ENCODE measurements at regions not wholly inside any gene's neighbourhood (a gene's known extent, or its start where the extent isn't known, plus 50 kb on each side); places are given as distances from the start of the nearest gene placed in this dataset.

GRCh38 chr15:81575436-81576123, 201.6 kb upstream of the TMC3 start:
- no peak for TF ChIP-seq CTCF (IDR thresholded peaks at IDR 0.05)
- no peak for TF ChIP-seq POLR2A (IDR thresholded peaks at IDR 0.05)
